GM12872 (cell line): ENCODE measurements at regions not wholly inside any gene's neighbourhood (a gene's known extent, or its start where the extent isn't known, plus 50 kb on each side); places are given as distances from the start of the nearest gene placed in this dataset.

Experiments used
- CTCF ChIP-seq: IDR thresholded peaks from 3 replicates; pipeline ENCODE4 v1.5.1; 2011; ENCODE audit warnings: low read depth, mild to moderate bottlenecking, low read length, moderate library complexity; ENCODE audit not compliant: insufficient read depth

GRCh38 chr16:48057048-48057447 lies 98.7 kb downstream of the ABCC12 start:
- no peak for TF ChIP-seq CTCF

- TF ChIP-seq CTCF: peak; percentile 97
Measured at GRCh38 chr16:48054881-48055601, 100.8 kb downstream of the ABCC12 start.

GRCh38 chr16:48053418-48053745 lies 102.4 kb downstream of the ABCC12 start:
- no peak for TF ChIP-seq CTCF

- no peak for TF ChIP-seq CTCF
Measured at GRCh38 chr16:48052731-48053417, 102.9 kb downstream of the ABCC12 start.

- no peak for TF ChIP-seq CTCF
Measured at GRCh38 chr16:48050871-48051270, 104.9 kb downstream of the ABCC12 start.

GRCh38 chr16:48049847-48050246 lies 105.9 kb downstream of the ABCC12 start:
- TF ChIP-seq CTCF: no peak

- TF ChIP-seq CTCF: no peak
Measured at GRCh38 chr16:48047720-48048119, 108.1 kb downstream of the ABCC12 start.
